Naive thymus-derived CD4-positive, alpha-beta T cell (primary cell): ENCODE measurements at regions not wholly inside any gene's neighbourhood (a gene's known extent, or its start where the extent isn't known, plus 50 kb on each side); places are given as distances from the start of the nearest gene placed in this dataset.

Experiments used
- ATAC-seq: fragments of 150-1000 bp; cut with Tn5 transposase; 2 replicates; pipeline ENCODE4 v1.10.0; 2021; ENCODE audit warnings: mild to moderate bottlenecking, moderate library complexity
- CTCF ChIA-PET: fragments of 350-600 bp; sonication (Branson Sonifier 250); formaldehyde crosslinking; loops from one replicate; lab custom pipeline; 2021; ENCODE audit warnings: antibody characterized with exemption; lab: Charles Lee
- POLR2A ChIA-PET: fragments of 350-600 bp; sonication (Branson Sonifier 250); formaldehyde crosslinking; loops from one replicate; lab custom pipeline; 2021; ENCODE audit warnings: antibody characterized with exemption, inconsistent platforms; lab: Charles Lee
- DNase-seq, 9 donors: peaks; one replicate each; pipeline versions ENCODE4 v3.0.0 to v3.0.0-alpha.2; 2020 to 2022; ENCODE audit warnings: mixed read lengths in 1 of 9
- H3K27ac ChIP-seq: one replicate; pipeline ENCODE4 v1.7.0; 2013; ENCODE audit warnings: mild to moderate bottlenecking, low read depth, low read length, moderate library complexity
- H3K27me3 ChIP-seq, 2 donors: one replicate each; pipeline ENCODE4 v1.7.0; 2013; ENCODE audit warnings: low read length in 2 of 2, mild to moderate bottlenecking in 2 of 2, moderate library complexity in 2 of 2; ENCODE audit not compliant: control insufficient read depth in 2 of 2, insufficient read depth in 2 of 2
- H3K36me3 ChIP-seq, 3 experiments: 1 replicate in 2 of 3; 2 replicates in 1 of 3; pipeline ENCODE4 v1.7.0; 2013; ENCODE audit warnings: low read length in 3 of 3, mild to moderate bottlenecking in 3 of 3, moderate library complexity in 1 of 3; ENCODE audit not compliant: insufficient read depth in 3 of 3, control insufficient read depth in 2 of 3
- H3K4me1 ChIP-seq, 2 donors: one replicate each; pipeline ENCODE4 v1.7.0; 2013; ENCODE audit warnings: low read length in 2 of 2, mild to moderate bottlenecking in 2 of 2, moderate library complexity in 1 of 2; ENCODE audit not compliant: control insufficient read depth in 2 of 2, insufficient read depth in 2 of 2
- H3K4me3 ChIP-seq: 2 replicates; pipeline ENCODE4 v1.7.0; 2013; ENCODE audit warnings: mild to moderate bottlenecking, low read length
- H3K9me3 ChIP-seq, 3 experiments: 1 replicate in 2 of 3; 2 replicates in 1 of 3; pipeline ENCODE4 v1.7.0; 2013; ENCODE audit warnings: low read length in 3 of 3; ENCODE audit not compliant: control insufficient read depth in 2 of 3
- H3K27ac Mint-ChIP-seq, 9 donors: one replicate each; pipeline ENCODE4 v1.8.0; 2020 to 2022; ENCODE audit warnings: mixed read lengths in 9 of 9, mild to moderate bottlenecking in 8 of 9, moderate library complexity in 5 of 9, inconsistent platforms in 2 of 9
- H3K27me3 Mint-ChIP-seq, 5 donors: one replicate each; pipeline ENCODE4 v1.8.0; 2021 to 2022; ENCODE audit warnings: mixed read lengths in 5 of 5, mild to moderate bottlenecking in 1 of 5
- H3K36me3 Mint-ChIP-seq, 5 donors: one replicate each; pipeline ENCODE4 v1.8.0; 2020 to 2022; ENCODE audit warnings: mixed read lengths in 5 of 5, mild to moderate bottlenecking in 3 of 5, inconsistent platforms in 1 of 5
- H3K4me1 Mint-ChIP-seq, 7 donors: one replicate each; pipeline ENCODE4 v1.8.0; 2020 to 2022; ENCODE audit warnings: mixed read lengths in 7 of 7, mild to moderate bottlenecking in 3 of 7, inconsistent platforms in 1 of 7
- H3K4me3 Mint-ChIP-seq, 10 donors: one replicate each; pipeline ENCODE4 v1.8.0; 2020 to 2022; ENCODE audit warnings: mild to moderate bottlenecking in 10 of 10, mixed read lengths in 10 of 10, moderate library complexity in 6 of 10, inconsistent platforms in 2 of 10
- H3K9me3 Mint-ChIP-seq, 11 donors: one replicate each; pipeline ENCODE4 v1.8.0; 2020 to 2022; ENCODE audit warnings: mixed read lengths in 11 of 11, mild to moderate bottlenecking in 4 of 11, inconsistent platforms in 1 of 11, moderate library complexity in 1 of 11
- intact Hi-C, 2 donors: fragments of 100-400 bp; cut with micrococcal nuclease; formaldehyde crosslinking; loops; one replicate each; pipeline ENCODE4 v1.15.1; 2023

- no peaks in the 10 kb centered on the region for H3K4me1 ChIP-seq
- H3K27ac Mint-ChIP-seq = no peak overlapping the region
- H3K4me1 Mint-ChIP-seq = no peaks in the 10 kb centered on the region
- H3K9me3 ChIP-seq = no peaks in the 10 kb centered on the region
- intact Hi-C loops = no loop called here
- POLR2A ChIA-PET = no interaction called here
- no peak overlapping the region for H3K27ac ChIP-seq
- H3K36me3 ChIP-seq = no peaks in the 10 kb centered on the region
- peaks cover 0 to 6% (median 0%) of the 10 kb centered on the region in 11 donors for H3K9me3 Mint-ChIP-seq
- H3K36me3 Mint-ChIP-seq = no peaks in the 10 kb centered on the region
- no peak overlapping the region for H3K4me3 Mint-ChIP-seq
- no peak for ATAC-seq
- H3K27me3 Mint-ChIP-seq = peaks cover 0 to 79% (median 59%) of the 10 kb centered on the region in 5 donors
- CTCF ChIA-PET = no interaction called here
- no peak overlapping the region for H3K4me3 ChIP-seq
- H3K27me3 ChIP-seq = no peaks in the 10 kb centered on the region
- no peak for DNase-seq
Observed at GRCh38 chr11:119832202-119832935, 103.4 kb upstream of the NECTIN1 start.

- no peak for DNase-seq
- no peak overlapping the region for H3K4me3 ChIP-seq
- H3K4me1 Mint-ChIP-seq = no peaks in the 10 kb centered on the region
- H3K36me3 ChIP-seq = no peaks in the 10 kb centered on the region
- H3K27me3 ChIP-seq = no peaks in the 10 kb centered on the region
- intact Hi-C loops = no loop called here
- H3K4me1 ChIP-seq = no peaks in the 10 kb centered on the region
- no peak overlapping the region for H3K4me3 Mint-ChIP-seq
- peaks cover 0 to 12% (median under 1%) of the 10 kb centered on the region in 11 donors for H3K9me3 Mint-ChIP-seq
- H3K27ac ChIP-seq = no peak overlapping the region
- H3K27me3 Mint-ChIP-seq = peaks cover 3 to 80% (median 52%) of the 10 kb centered on the region in 5 donors
- ChIA-PET CTCF (no interaction called here), POLR2A (no interaction called here)
- H3K27ac Mint-ChIP-seq = no peak overlapping the region
- no peaks in the 10 kb centered on the region for H3K36me3 Mint-ChIP-seq
- no peak for ATAC-seq
- no peaks in the 10 kb centered on the region for H3K9me3 ChIP-seq
Observed at GRCh38 chr11:119831011-119831410, 102.0 kb upstream of the NECTIN1 start.

DNA sequence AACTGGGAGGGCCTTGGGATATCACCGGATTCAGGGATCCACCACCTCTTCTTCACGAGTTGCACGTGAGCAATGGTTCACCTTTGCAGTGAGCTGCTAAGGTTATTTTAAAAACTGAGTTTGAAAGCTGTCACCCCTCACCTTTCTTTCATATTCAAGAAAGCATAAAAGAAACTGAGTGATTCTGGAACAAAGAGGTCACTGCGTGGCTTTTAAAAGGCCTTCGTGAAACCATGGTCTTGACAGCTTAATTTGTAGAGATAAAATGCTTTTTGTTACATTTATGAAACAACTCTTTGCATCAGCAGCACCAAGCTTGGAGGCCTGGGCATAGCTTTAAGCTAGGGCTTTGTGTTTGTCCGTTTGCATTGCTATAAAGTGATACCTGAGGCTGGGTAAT lies 101.4 kb upstream of the NECTIN1 start:
- H3K9me3 ChIP-seq = no peaks in the 10 kb centered on the region
- H3K27me3 ChIP-seq = no peaks in the 10 kb centered on the region
- Mint-ChIP-seq H3K9me3 (peaks cover 0 to 19% (median 6%) of the 10 kb centered on the region in 11 donors), H3K27ac (no peak overlapping the region), H3K36me3 (no peaks in the 10 kb centered on the region), H3K4me3 (no peak overlapping the region), H3K27me3 (peaks cover 8 to 81% (median 53%) of the 10 kb centered on the region in 5 donors), H3K4me1 (no peaks in the 10 kb centered on the region)
- ChIA-PET CTCF (no interaction called here), POLR2A (no interaction called here)
- H3K4me1 ChIP-seq = no peaks in the 10 kb centered on the region
- H3K27ac ChIP-seq = no peak overlapping the region
- no peaks in the 10 kb centered on the region for H3K36me3 ChIP-seq
- intact Hi-C loops = no loop called here
- H3K4me3 ChIP-seq = no peak overlapping the region
- DNase-seq = no peak
- ATAC-seq = no peak

- ChIA-PET POLR2A (no interaction called here), CTCF (no interaction called here)
- ATAC-seq = no peak
- Histone ChIP-seq H3K4me1 (no peaks in the 10 kb centered on the region), H3K27me3 (no peaks in the 10 kb centered on the region), H3K9me3 (no peaks in the 10 kb centered on the region), H3K27ac (no peak overlapping the region), H3K36me3 (no peaks in the 10 kb centered on the region), H3K4me3 (no peak overlapping the region)
- no peak overlapping the region for H3K27ac Mint-ChIP-seq
- no peak overlapping the region for H3K4me3 Mint-ChIP-seq
- peaks cover 0 to 24% (median 6%) of the 10 kb centered on the region in 11 donors for H3K9me3 Mint-ChIP-seq
- no peaks in the 10 kb centered on the region for H3K36me3 Mint-ChIP-seq
- no peak for DNase-seq
- peaks cover 8 to 74% (median 52%) of the 10 kb centered on the region in 5 donors for H3K27me3 Mint-ChIP-seq
- no peaks in the 10 kb centered on the region for H3K4me1 Mint-ChIP-seq
- intact Hi-C loops = no loop called here
Observed at GRCh38 chr11:119829402-119829801, 100.4 kb upstream of the NECTIN1 start.

DNA sequence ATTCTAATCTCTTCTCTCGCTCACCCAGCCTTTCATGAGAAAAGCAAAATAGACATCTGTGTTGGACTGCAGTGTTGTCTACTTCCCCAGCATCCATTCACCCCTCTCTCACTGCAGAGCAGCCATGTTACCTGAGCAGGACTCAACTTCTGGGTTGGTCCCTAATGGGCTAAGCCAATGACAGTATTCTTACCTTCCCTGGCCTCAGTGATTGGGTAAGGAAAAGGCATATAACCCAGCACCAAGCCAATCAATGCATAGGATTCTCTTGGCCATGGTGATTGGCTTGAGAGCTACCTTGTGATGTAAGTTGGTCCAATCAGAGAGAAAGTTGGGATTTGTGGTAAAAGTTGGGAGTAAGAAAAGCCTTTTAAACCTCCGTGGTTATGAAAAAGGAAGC lies 99.8 kb upstream of the NECTIN1 start:
- no peak for ATAC-seq
- Mint-ChIP-seq H3K9me3 (peaks cover 0 to 25% (median 6%) of the 10 kb centered on the region in 11 donors), H3K27me3 (peaks cover 8 to 69% (median 50%) of the 10 kb centered on the region in 5 donors), H3K27ac (peak overlapping the region in 1 of 9 donors; percentile 28), H3K4me3 (no peak overlapping the region), H3K4me1 (no peaks in the 10 kb centered on the region), H3K36me3 (no peaks in the 10 kb centered on the region)
- POLR2A ChIA-PET = no interaction called here
- Histone ChIP-seq H3K4me3 (no peak overlapping the region), H3K36me3 (no peaks in the 10 kb centered on the region), H3K9me3 (no peaks in the 10 kb centered on the region), H3K27ac (no peak overlapping the region), H3K4me1 (no peaks in the 10 kb centered on the region), H3K27me3 (no peaks in the 10 kb centered on the region)
- no peak for DNase-seq
- CTCF ChIA-PET = no interaction called here
- intact Hi-C loops = no loop called here

DNA sequence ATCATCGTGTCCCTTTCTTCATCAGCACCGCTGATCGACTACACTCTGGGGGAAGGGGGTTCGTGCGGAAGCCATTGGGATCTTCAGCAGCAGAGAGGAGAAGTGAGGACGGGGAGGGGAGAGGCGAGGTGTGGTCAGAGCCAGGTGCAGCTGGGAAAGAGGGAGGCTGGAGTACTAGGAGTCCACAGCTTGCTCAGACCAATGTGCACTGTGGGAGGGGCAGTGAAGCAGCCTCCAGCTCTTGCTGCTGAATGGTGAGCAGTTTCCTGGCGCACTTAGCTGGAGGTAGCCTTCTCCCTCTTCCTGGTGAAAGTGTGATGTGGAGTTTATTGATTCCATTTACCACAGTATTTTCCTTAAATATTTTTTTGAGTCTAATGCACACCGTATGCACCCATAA lies 99.0 kb upstream of the NECTIN1 start:
- Histone ChIP-seq H3K4me3 (no peak overlapping the region), H3K36me3 (no peaks in the 10 kb centered on the region), H3K4me1 (no peaks in the 10 kb centered on the region), H3K9me3 (no peaks in the 10 kb centered on the region), H3K27ac (no peak overlapping the region), H3K27me3 (no peaks in the 10 kb centered on the region)
- DNase-seq (no peak), ATAC-seq (no peak)
- no peaks in the 10 kb centered on the region for H3K4me1 Mint-ChIP-seq
- no peak overlapping the region for H3K27ac Mint-ChIP-seq
- H3K27me3 Mint-ChIP-seq = peaks cover 8 to 65% (median 51%) of the 10 kb centered on the region in 5 donors
- POLR2A ChIA-PET = no interaction called here
- H3K36me3 Mint-ChIP-seq = no peaks in the 10 kb centered on the region
- intact Hi-C loops = no loop called here
- CTCF ChIA-PET = no interaction called here
- no peak overlapping the region for H3K4me3 Mint-ChIP-seq
- H3K9me3 Mint-ChIP-seq = peaks cover 0 to 25% (median 6%) of the 10 kb centered on the region in 11 donors

DNA sequence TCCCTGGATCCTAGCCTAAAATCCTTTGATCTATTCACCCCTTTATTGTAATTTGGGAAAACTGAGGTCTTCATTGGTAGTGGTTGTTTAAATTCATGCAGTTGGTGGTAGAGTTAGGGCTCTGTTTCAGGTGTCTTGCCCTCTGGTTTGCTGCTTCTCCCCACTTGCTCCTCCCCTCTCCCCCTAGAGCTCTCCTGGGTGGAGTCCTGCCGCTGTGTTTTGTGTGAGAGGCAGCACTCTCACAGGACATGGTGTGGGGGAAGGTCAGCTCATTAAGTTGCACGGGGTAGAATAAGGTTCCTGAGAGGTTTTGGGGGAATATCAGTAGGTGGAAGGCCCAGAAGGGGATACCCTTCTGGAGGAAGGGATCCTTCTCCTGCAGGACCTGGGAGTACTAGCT lies 98.1 kb upstream of the NECTIN1 start:
- H3K4me3 ChIP-seq = no peak overlapping the region
- H3K4me1 Mint-ChIP-seq = peaks cover 0 to 3% (median 0%) of the 10 kb centered on the region in 7 donors
- H3K36me3 Mint-ChIP-seq = no peaks in the 10 kb centered on the region
- H3K9me3 ChIP-seq = no peaks in the 10 kb centered on the region
- DNase-seq (no peak), ATAC-seq (no peak)
- H3K9me3 Mint-ChIP-seq = peaks cover 0 to 25% (median 6%) of the 10 kb centered on the region in 11 donors
- H3K27ac Mint-ChIP-seq = no peak overlapping the region
- POLR2A ChIA-PET = no interaction called here
- no peak overlapping the region for H3K4me3 Mint-ChIP-seq
- H3K27me3 ChIP-seq = no peaks in the 10 kb centered on the region
- H3K4me1 ChIP-seq = no peaks in the 10 kb centered on the region
- no peak overlapping the region for H3K27ac ChIP-seq
- CTCF ChIA-PET = no interaction called here
- no peaks in the 10 kb centered on the region for H3K36me3 ChIP-seq
- intact Hi-C loops = no loop called here
- peaks cover 8 to 61% (median 53%) of the 10 kb centered on the region in 5 donors for H3K27me3 Mint-ChIP-seq
